Loucy (cell line): ENCODE measurements at regions not wholly inside any gene's neighbourhood (a gene's known extent, or its start where the extent isn't known, plus 50 kb on each side); places are given as distances from the start of the nearest gene placed in this dataset.

Experiments used
- H2AFZ ChIP-seq: fragments of 200-600 bp; sonication (generic); 2 replicates; pipeline ENCODE4 v1.6.0; 2016; ENCODE audit warnings: antibody characterized with exemption, mild to moderate bottlenecking, low read length, moderate library complexity
- H3F3A ChIP-seq: fragments of 200-600 bp; 2 replicates; pipeline ENCODE4 v1.6.0; 2016; ENCODE audit warnings: antibody characterized with exemption, low read depth, mild to moderate bottlenecking
- H3K27me3 ChIP-seq: fragments of 200-600 bp; sonication (generic); 2 replicates; pipeline ENCODE4 v1.6.1; 2014; ENCODE audit warnings: low read length, mild to moderate bottlenecking; ENCODE audit not compliant: insufficient read depth, poor library complexity, severe bottlenecking
- H3K36me3 ChIP-seq: fragments of 200-600 bp; sonication (generic); 2 replicates; pipeline ENCODE4 v1.6.1; 2016; ENCODE audit warnings: low read length; ENCODE audit not compliant: insufficient read depth
- H3K4me1 ChIP-seq: fragments of 200-600 bp; sonication (generic); 2 replicates; pipeline ENCODE4 v1.5.1; 2014; ENCODE audit warnings: low read length, mild to moderate bottlenecking; ENCODE audit not compliant: insufficient read depth, poor library complexity, severe bottlenecking
- H3K4me2 ChIP-seq: fragments of 200-600 bp; sonication (generic); 2 replicates; pipeline ENCODE4 v1.6.0; 2014; ENCODE audit warnings: antibody characterized with exemption, low read length, low read depth, mild to moderate bottlenecking; ENCODE audit not compliant: poor library complexity, severe bottlenecking
- H3K4me3 ChIP-seq: fragments of 200-600 bp; sonication (generic); 2 replicates; pipeline ENCODE4 v1.5.1; 2014; ENCODE audit warnings: low read length, mild to moderate bottlenecking, mixed read lengths; ENCODE audit not compliant: poor library complexity, severe bottlenecking
- H3K79me2 ChIP-seq: fragments of 200-600 bp; sonication (generic); 2 replicates; pipeline ENCODE4 v1.6.1; 2014; ENCODE audit warnings: low read length; ENCODE audit not compliant: insufficient read depth
- H3K9ac ChIP-seq: fragments of 200-600 bp; sonication (generic); 2 replicates; pipeline ENCODE4 v1.6.0; 2014; ENCODE audit warnings: mild to moderate bottlenecking, low read depth, low read length, moderate library complexity; ENCODE audit not compliant: poor library complexity, severe bottlenecking
- H3K9me2 ChIP-seq: fragments of 200-600 bp; sonication (generic); replicated peaks from 2 replicates; pipeline ENCODE4 v1.6.1; 2016; ENCODE audit warnings: low read depth, low read length, mixed read lengths
- H3K9me3 ChIP-seq: fragments of 200-600 bp; sonication (generic); 2 replicates; pipeline ENCODE4 v1.6.1; 2014; ENCODE audit warnings: mild to moderate bottlenecking, antibody characterized with exemption, low read length, low read depth; ENCODE audit not compliant: insufficient read depth
- H4K20me1 ChIP-seq: fragments of 200-600 bp; sonication (generic); 2 replicates; pipeline ENCODE4 v1.6.0; 2014; ENCODE audit warnings: antibody characterized with exemption, low read length, mild to moderate bottlenecking; ENCODE audit not compliant: insufficient read depth, poor library complexity, severe bottlenecking
- CTCF ChIP-seq: fragments of 200-600 bp; sonication (generic); conservative IDR thresholded peaks from 2 replicates; pipeline ENCODE4 v1.5.1; 2014; ENCODE audit warnings: mild to moderate bottlenecking, antibody characterized with exemption, low read length
- EZH2phosphoT487 ChIP-seq: fragments of 200-600 bp; IDR thresholded peaks from 2 replicates; pipeline ENCODE4 v1.6.1; 2018; ENCODE audit warnings: antibody characterized with exemption, mild to moderate bottlenecking, moderate library complexity, borderline replicate concordance

DNA sequence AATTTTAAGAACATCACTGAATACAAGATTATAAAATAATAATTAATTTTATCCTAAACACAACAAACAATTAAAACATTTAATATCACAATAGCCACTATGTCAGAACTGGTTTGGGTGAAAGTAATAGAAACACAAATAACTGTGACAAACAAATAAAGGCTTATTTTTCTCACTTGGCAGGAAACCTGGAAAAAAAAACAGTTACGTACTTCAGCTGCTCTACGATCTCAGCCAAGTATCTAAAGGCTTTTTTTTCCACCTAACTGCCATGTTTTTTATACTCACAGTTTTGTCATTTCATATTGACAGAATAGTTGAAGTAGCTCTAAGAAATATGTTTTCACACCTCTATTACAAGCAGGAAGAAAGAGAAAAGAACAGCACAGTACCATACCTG, 284.8 kb upstream of the INTU start:
- H3K4me3 ChIP-seq, result no peak overlapping the region
- H3F3A ChIP-seq, result no peaks in the 10 kb centered on the region
- H3K9me2 ChIP-seq, result no peaks in the 10 kb centered on the region
- H3K27me3 ChIP-seq, result no peaks in the 10 kb centered on the region
- no peak overlapping the region for H3K4me2 ChIP-seq
- H4K20me1 ChIP-seq, result no peaks in the 10 kb centered on the region
- H3K9me3 ChIP-seq, result no peaks in the 10 kb centered on the region
- no peaks in the 10 kb centered on the region for H3K4me1 ChIP-seq
- H3K79me2 ChIP-seq, result no peaks in the 10 kb centered on the region
- no peak for TF ChIP-seq EZH2phosphoT487
- TF ChIP-seq CTCF, result no peak
- no peaks in the 10 kb centered on the region for H3K36me3 ChIP-seq
- no peak overlapping the region for H3K9ac ChIP-seq
- H2AFZ ChIP-seq, result no peak overlapping the region

- Histone ChIP-seq H3K4me3 (no peak overlapping the region), H3F3A (no peaks in the 10 kb centered on the region), H3K9me2 (no peaks in the 10 kb centered on the region), H3K9ac (no peak overlapping the region), H2AFZ (no peak overlapping the region), H3K79me2 (no peaks in the 10 kb centered on the region), H3K36me3 (no peaks in the 10 kb centered on the region), H3K27me3 (no peaks in the 10 kb centered on the region), H3K4me2 (no peak overlapping the region), H3K9me3 (no peaks in the 10 kb centered on the region), H3K4me1 (no peaks in the 10 kb centered on the region), H4K20me1 (no peaks in the 10 kb centered on the region)
- TF ChIP-seq CTCF, result no peak
- no peak for TF ChIP-seq EZH2phosphoT487
Measured at GRCh38 chr4:127352220-127353113, 280.3 kb upstream of the INTU start.

DNA sequence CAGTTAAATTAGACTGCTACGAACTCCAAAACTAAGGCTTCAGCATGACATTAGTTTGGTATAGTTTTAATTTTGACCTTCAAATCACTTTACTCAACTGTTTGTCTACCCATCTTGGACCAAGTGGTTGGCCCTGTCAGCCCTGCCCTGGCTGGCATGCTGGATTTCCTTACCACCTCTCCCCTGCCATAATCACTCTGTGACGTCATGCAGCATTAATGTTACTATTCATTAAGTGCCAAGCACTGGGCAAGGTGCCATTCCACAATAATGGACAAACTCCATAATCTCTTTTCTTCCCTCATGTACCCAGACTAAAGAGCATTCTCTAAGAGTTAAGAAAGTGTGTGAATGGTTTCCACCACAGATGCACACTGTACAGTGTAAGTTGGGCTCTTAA, 277.0 kb upstream of the INTU start:
- H3K9me2 ChIP-seq, result no peaks in the 10 kb centered on the region
- no peak overlapping the region for H3K9ac ChIP-seq
- H4K20me1 ChIP-seq, result no peaks in the 10 kb centered on the region
- H3K4me2 ChIP-seq, result no peak overlapping the region
- H3K27me3 ChIP-seq, result no peaks in the 10 kb centered on the region
- no peak overlapping the region for H3K4me3 ChIP-seq
- TF ChIP-seq CTCF, result no peak
- no peak for TF ChIP-seq EZH2phosphoT487
- H3K4me1 ChIP-seq, result no peaks in the 10 kb centered on the region
- H2AFZ ChIP-seq, result no peak overlapping the region
- no peaks in the 10 kb centered on the region for H3K79me2 ChIP-seq
- H3K36me3 ChIP-seq, result no peaks in the 10 kb centered on the region
- H3K9me3 ChIP-seq, result no peaks in the 10 kb centered on the region
- no peaks in the 10 kb centered on the region for H3F3A ChIP-seq
